K562 (cell line): ENCODE measurements at regions not wholly inside any gene's neighbourhood (a gene's known extent, or its start where the extent isn't known, plus 50 kb on each side); places are given as distances from the start of the nearest gene placed in this dataset.
A peak's percentile ranks its signal among the peaks of the same experiment; 100 is the strongest.

Experiments
- ATAC-seq: fragments of 200-7000 bp; cut with Tn5 transposase; 3 replicates; pipeline ENCODE4 v1.9.1; 2020; ENCODE audit warnings: moderate library complexity
- BruUV-seq: library from RNA; stranded (reverse); fragments of 400-500 nt; replicated peaks from 2 replicates; lab custom pipeline; 2021; lab: Mats Ljungman, UMichigan
- CTCF ChIA-PET: fragments of 300-600 bp; formaldehyde crosslinking; extraction: SDS; loops from one replicate; lab custom pipeline; 2021; ENCODE audit warnings: low intra/inter-chr PET ratio; lab: Yijun Ruan, JAX
- POLR2A ChIA-PET: fragments of 300-600, 350-650 bp; sonication (Branson Sonifier 250); formaldehyde crosslinking; extraction: SDS; loops from one replicate; lab custom pipeline; 2021; ENCODE audit warnings: antibody characterized with exemption, inconsistent platforms; lab: Yijun Ruan, JAX
- DNase-seq, 4 experiments: peaks; one replicate each; pipeline versions ENCODE4 v3.0.0 to v3.0.0-alpha.2; 2011 to 2018; ENCODE audit warnings: low spot score in 3 of 4, mixed read lengths in 3 of 4; ENCODE audit errors: extremely low read depth in 1 of 4
- FAIRE-seq: peaks from 2 replicates; lab custom pipeline; 2011; peaks lifted over from hg19 to GRCh38; lab: Jason Lieb, UNC
- H2AFZ ChIP-seq: 2 replicates; pipeline ENCODE4 v1.6.0; 2011; ENCODE audit warnings: low read depth, low read length, control low read depth, inconsistent platforms
- H3K27ac ChIP-seq: fragments of 200-600 bp; 3 replicates; pipeline ENCODE4 v1.8.0; 2011; ENCODE audit warnings: low read depth, mild to moderate bottlenecking, control low read depth, inconsistent platforms, low read length, moderate library complexity, mixed read lengths; ENCODE audit errors: extremely low read depth
- H3K27me3 ChIP-seq, 2 experiments: fragments of 300-600 bp in 1 of 2; 2 replicates in 1 of 2; 3 replicates in 1 of 2; pipeline versions ENCODE4 v1.6.0 to v1.8.0; 2011; ENCODE audit warnings: inconsistent platforms in 2 of 2, low read length in 2 of 2, mild to moderate bottlenecking in 1 of 2, mixed read lengths in 1 of 2, moderate library complexity in 1 of 2; ENCODE audit not compliant: control insufficient read depth in 2 of 2, insufficient read depth in 2 of 2
- H3K36me3 ChIP-seq: fragments of 300-600 bp; 3 replicates; pipeline ENCODE4 v1.8.0; 2011; ENCODE audit warnings: mild to moderate bottlenecking, low read length, inconsistent platforms; ENCODE audit not compliant: control insufficient read depth, insufficient read depth
- H3K4me1 ChIP-seq, 2 experiments: fragments of 200-600 bp in 1 of 2; replicated peaks in 1 of 2; 2 replicates in 1 of 2; 3 replicates in 1 of 2; pipeline versions ENCODE4 v1.5.1 to v1.8.0; 2011; ENCODE audit warnings: inconsistent platforms in 2 of 2, low read length in 2 of 2, mild to moderate bottlenecking in 1 of 2, mixed read lengths in 1 of 2, moderate library complexity in 1 of 2; ENCODE audit not compliant: control insufficient read depth in 2 of 2, insufficient read depth in 2 of 2
- H3K4me2 ChIP-seq: 2 replicates; pipeline ENCODE4 v1.6.1; 2011; ENCODE audit warnings: low read length, control low read depth, inconsistent platforms, mixed read lengths; ENCODE audit not compliant: insufficient read depth
- H3K4me3 ChIP-seq: fragments of 200-600 bp; sonication (generic), shearing (Covaris generic); 2 replicates; pipeline ENCODE4 v1.5.1; 2016; ENCODE audit warnings: control low read depth, inconsistent platforms
- H3K79me2 ChIP-seq: fragments of 200-600 bp; 3 replicates; pipeline ENCODE4 v1.8.0; 2011; ENCODE audit warnings: low read length, inconsistent platforms; ENCODE audit not compliant: control insufficient read depth, insufficient read depth
- H3K9ac ChIP-seq, 2 experiments: 2 replicates each; pipeline versions ENCODE4 v1.6.0 to v1.6.1; 2011; ENCODE audit warnings: low read depth in 2 of 2, low read length in 2 of 2, control low read depth in 1 of 2, inconsistent platforms in 1 of 2, mild to moderate bottlenecking in 1 of 2, mixed read lengths in 1 of 2; ENCODE audit not compliant: insufficient read depth in 1 of 2
- H3K9me1 ChIP-seq: one replicate; pipeline ENCODE4 v1.6.0; 2011; ENCODE audit warnings: inconsistent platforms, mild to moderate bottlenecking, low read length, moderate library complexity; ENCODE audit not compliant: control insufficient read depth, insufficient read depth
- H3K9me3 ChIP-seq: replicated peaks from 2 replicates; pipeline ENCODE4 v1.5.1; 2011; ENCODE audit warnings: low read depth, low read length, inconsistent platforms; ENCODE audit not compliant: control insufficient read depth, insufficient read depth
- H4K20me1 ChIP-seq: replicated peaks from 2 replicates; pipeline ENCODE4 v1.6.1; 2011; ENCODE audit warnings: low read length, inconsistent platforms, mixed read lengths; ENCODE audit not compliant: control insufficient read depth, insufficient read depth
- EWSR1 ChIP-seq: fragments of 450-650 bp; IDR thresholded peaks from 2 replicates; pipeline ENCODE4 v1.6.1; 2018; ENCODE audit warnings: borderline replicate concordance, mild to moderate bottlenecking, low read depth, moderate library complexity; ENCODE audit not compliant: partially characterized antibody
- RCOR1 ChIP-seq, 2 experiments: IDR thresholded peaks; 2 replicates each; pipeline ENCODE4 v1.6.1; 2012; ENCODE audit warnings: low read depth in 2 of 2, low read length in 2 of 2, borderline replicate concordance in 1 of 2, improper control_type of control experiment in 1 of 2
- REST ChIP-seq, 2 experiments: fragments of 450-650 bp; formaldehyde crosslinking in 1 of 2; IDR thresholded peaks; 2 replicates each; pipeline versions ENCODE4 v1.4.0 to v1.6.1; 2014 to 2020; ENCODE audit warnings: mild to moderate bottlenecking in 2 of 2, borderline replicate concordance in 1 of 2, low read depth in 1 of 2
- SIN3A ChIP-seq, 2 experiments: fragments of 150-350 bp in 1 of 2; IDR thresholded peaks; 2 replicates each; pipeline ENCODE4 v1.6.1; 2011 to 2016; ENCODE audit warnings: borderline replicate concordance in 2 of 2, low read depth in 2 of 2, low read length in 2 of 2, mild to moderate bottlenecking in 2 of 2, moderate library complexity in 2 of 2; ENCODE audit not compliant: control insufficient read depth in 1 of 2
- SMC3 ChIP-seq: conservative IDR thresholded peaks from 2 replicates; pipeline ENCODE4 v1.6.1; 2011; ENCODE audit warnings: low read depth, low read length, improper control_type of control experiment; ENCODE audit not compliant: insufficient read depth
- ZBTB12 ChIP-seq: fragments of 250-450 bp; sonication (Bioruptor Pico); IDR thresholded peaks from 2 replicates; pipeline ENCODE4 v1.4.0; 2020
- ZFP36 ChIP-seq: fragments of 150-350 bp; IDR thresholded peaks from 2 replicates; pipeline ENCODE4 v1.6.1; 2018; ENCODE audit warnings: low read length, low read depth; ENCODE audit not compliant: partially characterized antibody
- ZFP91 ChIP-seq: sonication (generic); formaldehyde crosslinking; IDR thresholded peaks from 2 replicates; pipeline ENCODE4 v1.8.0; 2022; ENCODE audit warnings: mild to moderate bottlenecking, missing genetic modification reagents
- ZNF316 ChIP-seq: fragments of 450-650 bp; IDR thresholded peaks from 2 replicates; pipeline ENCODE4 v1.6.1; 2016
- WGBS: fragments of 100-300 bp; shearing (Covaris generic); methylation state at CpG from one replicate; pipeline ENCODE4 v1.1.6; 2016; ENCODE audit warnings: low coverage, mixed read lengths; ENCODE audit not compliant: insufficient coverage; ENCODE audit errors: missing lambda C conversion rate; 5-methylcytosine and 5-hydroxymethylcytosine counted together
- in situ Hi-C: fragments of 300-500 bp; cut with MboI; formaldehyde crosslinking; loops from 4 replicates; pipeline ENCODE4 v1.15.0; 2018; ENCODE audit warnings: inconsistent platforms, mixed read lengths
- intact Hi-C: fragments of 100-400 bp; cut with micrococcal nuclease; formaldehyde crosslinking; loops from 2 replicates; pipeline ENCODE4 v1.14.2; 2022

GRCh38 chr5:10111571-10111970 lies 138.1 kb downstream of the ATPSCKMT start:
- no peaks in the 10 kb centered on the region for H3K36me3 ChIP-seq
- H3K79me2 ChIP-seq, result no peaks in the 10 kb centered on the region
- no peak overlapping the region for H3K4me3 ChIP-seq
- intact Hi-C loops, result no loop called here
- no peak overlapping the region for H3K4me2 ChIP-seq
- H3K9ac ChIP-seq, result no peak overlapping the region
- H3K4me1 ChIP-seq, result no peaks in the 10 kb centered on the region
- H4K20me1 ChIP-seq, result no peaks in the 10 kb centered on the region
- no peaks in the 10 kb centered on the region for H3K9me1 ChIP-seq
- ChIA-PET CTCF (no interaction called here), POLR2A (interaction anchor here (0.6 kb wide), 1 partner anchor 24 kb away, joined by 3 read pairs; no protein-coding TSS in a partner anchor)
- peaks cover 2 to 30% of the 10 kb centered on the region in 2 experiments; a peak in 2 of 5 replicates for H3K27me3 ChIP-seq
- no peak overlapping the region for H2AFZ ChIP-seq
- ATAC-seq (peak; percentile 96), FAIRE-seq (peak; percentile 82), DNase-seq (peak; percentile 36 to 68 (median 52))
- H3K27ac ChIP-seq, result no peak overlapping the region
- in situ Hi-C loops, result no loop called here
- no TSS peak for BruUV-seq
- under 1% methylated on average over 7 of the region's 7 CpGs for WGBS
- no peaks in the 10 kb centered on the region for H3K9me3 ChIP-seq
- TF ChIP-seq SIN3A (IDR thresholded peaks at IDR 0.05; ENCODE audit: borderline replicate concordance in 2 of 2, control insufficient read depth in 1 of 2, low read depth in 2 of 2, low read length in 2 of 2) (0 out of 4 replicates have a peak, but pooled peaks of 1 of the 2 experiments have one; percentile 14), ZBTB12 (CRISPR knock-in tag) (no peak), ZNF316 (peak; percentile 16; the same call in 1 of the 2 replicates), SMC3 (peak; percentile 41; the same call in 1 of the 2 replicates), REST (IDR thresholded peaks at IDR 0.05; ENCODE audit: borderline replicate concordance) (peak; percentile 35; the same call in 1 of the 2 replicates), REST (CRISPR knock-in tag; IDR thresholded peaks at IDR 0.05; ENCODE audit: low read depth) (no peak), EWSR1 (no peak), RCOR1 (IDR thresholded peaks at IDR 0.05; ENCODE audit: borderline replicate concordance in 1 of 2, low read depth in 2 of 2, low read length in 2 of 2) (0 out of 4 replicates have a peak, but pooled peaks of 1 of the 2 experiments have one; percentile 13), ZFP91 (no peak), ZFP36 (no peak)
